ENCODE measurements at regions not wholly inside any gene's neighbourhood (a gene's known extent, or its start where the extent isn't known, plus 50 kb on each side); places are given as distances from the start of the nearest gene placed in this dataset.

GRCh38 chr12:69085852-69086251 lies 152.9 kb upstream of the CPM start:
- no peak for DNase-seq (ENCODE audit: low spot score)
- no peak for TF ChIP-seq CTCF (IDR thresholded peaks at IDR 0.05)
- H3K36me3 Mint-ChIP-seq (ENCODE audit: low read depth), result peaks cover 1% of the 10 kb centered on the region
- H3K27ac Mint-ChIP-seq (ENCODE audit: unreplicated experiment), result no peak overlapping the region
- H3K27me3 Mint-ChIP-seq (ENCODE audit: low read depth), result peaks cover 17% of the 10 kb centered on the region
- no peak overlapping the region for H3K4me3 Mint-ChIP-seq (ENCODE audit: unreplicated experiment)
- peaks cover 4% of the 10 kb centered on the region for H3K9me3 Mint-ChIP-seq (ENCODE audit: low read depth)
- no peaks in the 10 kb centered on the region for H3K4me1 Mint-ChIP-seq (ENCODE audit: low read depth)

- peaks cover 25% of the 10 kb centered on the region for H3K27me3 Mint-ChIP-seq (ENCODE audit: low read depth)
- no peaks in the 10 kb centered on the region for H3K36me3 Mint-ChIP-seq (ENCODE audit: low read depth)
Observed at GRCh38 chr12:69087986-69088385, 151.4 kb upstream of the CPSF6 start.

DNA sequence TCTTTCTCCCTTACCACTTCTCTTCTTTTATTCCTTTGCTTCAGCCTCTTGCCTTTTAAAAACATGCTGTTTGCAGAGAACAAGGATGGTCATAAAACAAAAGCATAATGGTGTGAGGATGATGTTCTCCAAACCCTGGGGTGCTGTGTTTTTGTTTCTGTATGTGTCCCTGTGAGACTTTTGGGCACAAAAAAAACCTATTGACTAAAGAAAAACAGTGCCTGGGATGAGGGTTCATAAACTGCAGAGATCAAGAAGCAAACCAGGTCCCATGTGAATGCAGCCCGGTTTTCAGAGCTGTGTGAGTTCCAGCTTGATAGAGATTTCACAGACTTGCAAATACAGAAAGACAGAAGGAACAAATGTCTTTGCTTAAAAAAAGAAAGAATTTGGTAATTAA lies 148.6 kb upstream of the CPSF6 start:
- H3K9me3 Mint-ChIP-seq (ENCODE audit: low read depth), result peaks cover 4% of the 10 kb centered on the region
- DNase-seq (ENCODE audit: low spot score), result no peak
- H3K27ac Mint-ChIP-seq (ENCODE audit: unreplicated experiment), result no peak overlapping the region
- no peaks in the 10 kb centered on the region for H3K4me1 Mint-ChIP-seq (ENCODE audit: low read depth)
- peaks cover 34% of the 10 kb centered on the region for H3K27me3 Mint-ChIP-seq (ENCODE audit: low read depth)
- H3K36me3 Mint-ChIP-seq (ENCODE audit: low read depth), result no peaks in the 10 kb centered on the region
- no peak for TF ChIP-seq CTCF (IDR thresholded peaks at IDR 0.05)
- H3K4me3 Mint-ChIP-seq (ENCODE audit: unreplicated experiment), result no peak overlapping the region

More at GRCh38 chr12:69087986-69088385, 151.4 kb upstream of the CPSF6 start:
- Mint-ChIP-seq H3K4me3 (ENCODE audit: unreplicated experiment) (no peak overlapping the region), H3K27ac (ENCODE audit: unreplicated experiment) (no peak overlapping the region), H3K4me1 (ENCODE audit: low read depth) (no peaks in the 10 kb centered on the region), H3K9me3 (ENCODE audit: low read depth) (peaks cover 4% of the 10 kb centered on the region)
- TF ChIP-seq CTCF (IDR thresholded peaks at IDR 0.05), result no peak
- no peak for DNase-seq (ENCODE audit: low spot score)

DNA sequence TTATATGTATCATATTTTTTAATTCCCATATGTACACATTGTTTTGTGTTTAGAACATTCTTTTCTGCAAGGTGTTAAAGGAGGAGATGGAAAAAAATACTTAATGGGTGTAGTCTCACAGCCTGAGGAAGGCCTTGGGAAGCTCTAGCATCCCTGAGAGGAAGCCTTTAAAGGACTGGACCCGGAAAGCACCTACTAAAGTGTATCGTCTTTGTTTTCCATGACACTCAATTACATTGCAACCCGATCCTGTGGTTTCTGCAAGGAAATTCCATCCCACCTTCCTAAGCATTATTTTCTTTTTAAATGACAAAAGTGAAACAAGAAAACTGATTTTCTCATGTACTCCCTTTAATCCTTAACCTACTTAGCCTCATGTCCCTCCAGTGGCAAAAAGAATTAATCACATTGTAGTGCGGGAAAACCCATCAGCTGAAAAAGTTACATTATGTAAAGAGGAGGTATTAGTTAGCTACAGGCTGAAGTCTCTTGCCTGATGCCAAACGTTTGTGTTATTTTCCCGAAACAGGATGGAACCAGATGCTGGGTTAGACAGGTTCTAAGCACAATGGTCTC lies 147.8 kb upstream of the CPSF6 start:
- no peak for DNase-seq (ENCODE audit: low spot score)
- Mint-ChIP-seq H3K27ac (ENCODE audit: unreplicated experiment) (no peak overlapping the region), H3K36me3 (ENCODE audit: low read depth) (no peaks in the 10 kb centered on the region), H3K4me1 (ENCODE audit: low read depth) (no peaks in the 10 kb centered on the region), H3K4me3 (ENCODE audit: unreplicated experiment) (no peak overlapping the region), H3K9me3 (ENCODE audit: low read depth) (peaks cover 4% of the 10 kb centered on the region), H3K27me3 (ENCODE audit: low read depth) (peaks cover 34% of the 10 kb centered on the region)
- peak; percentile 18 for TF ChIP-seq CTCF (IDR thresholded peaks at IDR 0.05)

DNA sequence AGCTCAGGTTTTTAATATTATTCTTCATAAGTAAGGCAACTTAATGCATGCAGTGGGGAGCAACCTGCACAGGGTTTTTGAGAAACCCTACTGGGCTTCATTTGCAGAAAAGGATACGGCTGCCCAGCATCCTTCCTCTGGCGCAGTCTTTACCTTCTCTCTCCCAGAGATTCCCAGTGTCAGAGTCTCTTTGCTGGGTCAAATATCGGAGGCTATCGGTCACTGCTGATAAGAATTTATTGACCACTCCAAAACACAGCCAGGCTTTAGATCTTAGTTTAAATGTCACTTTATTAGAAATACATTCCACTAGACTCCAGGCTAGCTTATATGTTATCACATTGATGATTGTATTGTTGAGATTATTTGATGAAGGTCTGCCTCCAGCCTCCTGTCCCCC lies 147.2 kb upstream of the CPSF6 start:
- Mint-ChIP-seq H3K27me3 (ENCODE audit: low read depth) (peaks cover 30% of the 10 kb centered on the region), H3K4me1 (ENCODE audit: low read depth) (no peaks in the 10 kb centered on the region), H3K4me3 (ENCODE audit: unreplicated experiment) (no peak overlapping the region), H3K36me3 (ENCODE audit: low read depth) (no peaks in the 10 kb centered on the region), H3K27ac (ENCODE audit: unreplicated experiment) (no peak overlapping the region), H3K9me3 (ENCODE audit: low read depth) (peaks cover 4% of the 10 kb centered on the region)
- DNase-seq (ENCODE audit: low spot score), result no peak
- no peak for TF ChIP-seq CTCF (IDR thresholded peaks at IDR 0.05)
